Tibial nerve (tissue), 4 donors: ENCODE measurements at regions not wholly inside any gene's neighbourhood (a gene's known extent, or its start where the extent isn't known, plus 50 kb on each side); places are given as distances from the start of the nearest gene placed in this dataset.

Experiments
- DNase-seq, 2 donors: peaks; one replicate each; pipeline ENCODE4 v3.0.0-alpha.2; 2019; ENCODE audit warnings: low spot score in 2 of 2
- H3K27ac ChIP-seq, 4 donors: fragments of 200-600 bp; sonication (generic) in 3 of 4; one replicate each; pipeline ENCODE4 v1.5.1; 2017 to 2019; ENCODE audit warnings: mild to moderate bottlenecking in 1 of 4
- H3K27me3 ChIP-seq, 2 donors: fragments of 200-600 bp; sonication (generic) in 1 of 2; one replicate each; pipeline versions ENCODE4 v1.5.1 to v1.6.0; 2017 to 2019
- H3K36me3 ChIP-seq, 3 donors: fragments of 200-600 bp; sonication (generic); one replicate each; pipeline ENCODE4 v1.5.1; 2018 to 2019
- H3K4me1 ChIP-seq, 4 donors: fragments of 200-600 bp; sonication (generic) in 3 of 4; one replicate each; pipeline ENCODE4 v1.5.1; 2017 to 2019
- H3K4me3 ChIP-seq, 4 donors: fragments of 200-600 bp; sonication (generic) in 3 of 4; one replicate each; pipeline ENCODE4 v1.5.1; 2017 to 2019; ENCODE audit warnings: mild to moderate bottlenecking in 1 of 4, moderate library complexity in 1 of 4
- H3K9me3 ChIP-seq, 4 donors: fragments of 200-600 bp; sonication (generic) in 3 of 4; one replicate each; pipeline ENCODE4 v1.5.1; 2017 to 2019
- EP300 ChIP-seq, 2 donors: sonication (generic); formaldehyde crosslinking; IDR thresholded peaks; one replicate each; pipeline ENCODE4 v1.6.1; 2017; ENCODE audit warnings: antibody characterized with exemption in 2 of 2, mild to moderate bottlenecking in 1 of 2
- POLR2A ChIP-seq, 2 donors: fragments of 450-650 bp; IDR thresholded peaks; one replicate each; pipeline ENCODE4 v1.6.1; 2017; ENCODE audit warnings: antibody characterized with exemption in 2 of 2, mild to moderate bottlenecking in 2 of 2, moderate library complexity in 2 of 2
- WGBS, 2 donors: methylation state at CpG; one replicate each; pipeline ENCODE4 v1.1.5; 2018; 5-methylcytosine and 5-hydroxymethylcytosine counted together
- TF ChIP-seq, protein P1 (sequence below), 5 experiments: fragments of 200-600 bp in 3 of 5; fragments of 450-650 bp in 2 of 5; sonication (generic) in 3 of 5; IDR thresholded peaks; one replicate each; pipeline ENCODE4 v1.5.1; 2016 to 2019; ENCODE audit warnings: antibody characterized with exemption in 5 of 5, mild to moderate bottlenecking in 3 of 5, moderate library complexity in 2 of 5

DNA sequence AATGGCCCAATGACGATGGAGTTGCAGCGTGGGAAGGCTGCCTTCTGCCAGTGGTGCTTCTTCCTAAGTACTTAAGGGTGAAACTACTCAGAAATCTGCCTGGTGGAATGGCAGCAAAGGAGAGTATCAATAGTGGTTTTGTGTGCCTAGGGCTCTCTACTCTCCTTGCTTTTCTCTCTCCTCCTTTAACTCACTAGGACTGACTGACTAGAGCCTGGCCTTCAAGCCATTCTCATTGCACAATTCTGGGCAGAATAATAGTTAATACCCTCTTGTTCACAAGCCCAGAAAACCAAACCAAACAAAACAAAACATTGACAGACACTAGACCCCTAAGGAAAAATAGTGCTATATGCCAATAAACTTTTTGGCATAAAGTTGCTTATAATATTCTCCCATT is 171.2 kb upstream of the PTGFR start:
- TF ChIP-seq EP300 (IDR thresholded peaks at IDR 0.05): no peak
- no peak for TF ChIP-seq POLR2A (IDR thresholded peaks at IDR 0.05)
- TF ChIP-seq, protein P1, sequence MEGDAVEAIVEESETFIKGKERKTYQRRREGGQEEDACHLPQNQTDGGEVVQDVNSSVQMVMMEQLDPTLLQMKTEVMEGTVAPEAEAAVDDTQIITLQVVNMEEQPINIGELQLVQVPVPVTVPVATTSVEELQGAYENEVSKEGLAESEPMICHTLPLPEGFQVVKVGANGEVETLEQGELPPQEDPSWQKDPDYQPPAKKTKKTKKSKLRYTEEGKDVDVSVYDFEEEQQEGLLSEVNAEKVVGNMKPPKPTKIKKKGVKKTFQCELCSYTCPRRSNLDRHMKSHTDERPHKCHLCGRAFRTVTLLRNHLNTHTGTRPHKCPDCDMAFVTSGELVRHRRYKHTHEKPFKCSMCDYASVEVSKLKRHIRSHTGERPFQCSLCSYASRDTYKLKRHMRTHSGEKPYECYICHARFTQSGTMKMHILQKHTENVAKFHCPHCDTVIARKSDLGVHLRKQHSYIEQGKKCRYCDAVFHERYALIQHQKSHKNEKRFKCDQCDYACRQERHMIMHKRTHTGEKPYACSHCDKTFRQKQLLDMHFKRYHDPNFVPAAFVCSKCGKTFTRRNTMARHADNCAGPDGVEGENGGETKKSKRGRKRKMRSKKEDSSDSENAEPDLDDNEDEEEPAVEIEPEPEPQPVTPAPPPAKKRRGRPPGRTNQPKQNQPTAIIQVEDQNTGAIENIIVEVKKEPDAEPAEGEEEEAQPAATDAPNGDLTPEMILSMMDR (IDR thresholded peaks at IDR 0.05): no peak
- Histone ChIP-seq H3K4me1 (peaks cover 0 to 6% (median 0%) of the 10 kb centered on the region in 4 donors), H3K9me3 (peaks cover 0 to 4% (median 0%) of the 10 kb centered on the region in 4 donors), H3K4me3 (no peak overlapping the region), H3K36me3 (no peaks in the 10 kb centered on the region), H3K27ac (no peak overlapping the region), H3K27me3 (no peaks in the 10 kb centered on the region)
- 75 to 79% methylated on average over 2 of the region's 2 CpGs for WGBS, 2 donors
- DNase-seq: no peak

DNA sequence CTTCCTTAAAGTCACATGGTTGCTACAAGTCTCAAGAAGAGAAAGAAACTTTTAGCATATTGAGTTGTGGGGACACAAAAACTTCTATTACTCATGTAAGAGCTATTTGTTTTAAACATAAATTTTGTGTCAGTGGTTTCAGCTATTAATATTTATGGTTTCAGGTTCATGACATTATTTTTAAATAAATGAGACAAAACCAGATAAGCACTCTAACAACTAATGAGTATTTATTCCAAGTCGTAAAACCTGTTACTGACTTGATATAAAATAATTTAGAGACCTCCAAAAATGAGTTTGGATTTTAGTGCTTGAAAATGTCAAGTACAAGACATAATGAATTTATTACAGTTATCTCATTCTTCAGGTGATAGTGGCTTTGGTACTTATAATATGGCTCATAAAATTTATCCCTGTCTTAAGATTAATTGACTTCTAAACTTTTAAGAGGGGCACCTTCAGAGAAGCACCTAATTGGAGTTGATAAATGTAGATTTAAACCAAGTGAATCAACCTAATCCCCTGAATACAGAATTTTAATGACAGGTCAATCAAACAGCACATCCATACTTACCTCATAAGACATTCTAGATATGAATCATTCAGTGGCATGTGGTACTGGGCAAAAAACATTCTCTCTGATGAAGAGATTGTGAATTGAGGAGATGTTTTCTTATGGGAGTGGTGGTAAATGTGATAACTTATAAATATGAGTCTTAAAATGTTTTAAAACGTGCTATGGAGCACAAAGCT is 167.7 kb upstream of the PTGFR start:
- no peak overlapping the region for H3K4me3 ChIP-seq
- TF ChIP-seq EP300 (IDR thresholded peaks at IDR 0.05): no peak
- TF ChIP-seq POLR2A (IDR thresholded peaks at IDR 0.05): no peak
- TF ChIP-seq, protein P1 (IDR thresholded peaks at IDR 0.05): no peak
- no peaks in the 10 kb centered on the region for H3K36me3 ChIP-seq
- H3K27me3 ChIP-seq: no peaks in the 10 kb centered on the region
- WGBS, 2 donors: 67 to 71% methylated on average over 2 of the region's 2 CpGs
- H3K4me1 ChIP-seq: peaks cover 0 to 4% (median 0%) of the 10 kb centered on the region in 4 donors
- DNase-seq: no peak
- no peaks in the 10 kb centered on the region for H3K9me3 ChIP-seq
- no peak overlapping the region for H3K27ac ChIP-seq

DNA sequence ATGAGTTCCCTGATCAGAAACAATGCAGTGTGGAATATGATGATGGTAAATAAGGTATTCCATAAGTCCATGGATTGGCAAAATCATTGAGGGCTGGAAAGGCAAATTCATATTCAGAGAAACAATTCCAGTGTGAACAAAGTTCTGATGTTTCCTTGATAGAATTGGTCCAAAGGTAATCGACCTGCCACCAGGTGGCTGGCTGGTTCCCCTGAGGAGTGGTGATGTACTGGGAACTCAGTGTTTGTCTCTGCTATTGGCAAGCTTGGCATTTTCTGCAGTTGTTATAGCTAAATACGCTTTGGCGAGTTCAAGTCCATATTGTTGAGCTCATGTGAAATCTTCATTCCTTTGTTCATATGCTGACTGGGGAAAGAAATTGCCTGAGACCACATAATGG is 165.5 kb upstream of the PTGFR start:
- Histone ChIP-seq H3K36me3 (no peaks in the 10 kb centered on the region), H3K4me3 (no peak overlapping the region), H3K27me3 (no peaks in the 10 kb centered on the region), H3K27ac (no peak overlapping the region), H3K9me3 (no peaks in the 10 kb centered on the region), H3K4me1 (no peaks in the 10 kb centered on the region)
- TF ChIP-seq, protein P1 (IDR thresholded peaks at IDR 0.05): no peak
- TF ChIP-seq EP300 (IDR thresholded peaks at IDR 0.05) (no peak), POLR2A (IDR thresholded peaks at IDR 0.05) (no peak)
- WGBS, 2 donors: 65 to 85% methylated on average over 3 of the region's 3 CpGs
- DNase-seq: no peak

DNA sequence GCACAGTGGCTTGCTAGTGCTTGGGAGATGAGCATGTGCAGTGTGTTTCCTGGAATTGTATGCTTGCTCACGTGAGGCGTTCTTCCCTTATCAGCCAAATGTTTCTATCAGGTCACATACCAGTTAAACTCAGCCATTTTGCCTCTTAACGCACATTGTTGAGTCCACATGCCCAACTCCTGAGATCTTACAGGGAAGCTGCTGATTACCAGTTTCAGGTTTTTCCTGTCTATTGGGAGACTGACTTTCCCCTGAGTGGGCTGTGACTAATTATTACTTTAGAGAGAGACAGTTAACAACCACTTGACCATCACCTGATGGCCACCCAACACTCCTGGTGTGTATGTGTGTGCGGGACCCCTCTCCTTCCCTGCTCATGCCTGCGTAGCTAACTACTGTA is 161.3 kb upstream of the PTGFR start:
- H3K9me3 ChIP-seq: no peaks in the 10 kb centered on the region
- H3K4me1 ChIP-seq: peaks cover 0 to 3% (median 0%) of the 10 kb centered on the region in 4 donors
- H3K36me3 ChIP-seq: no peaks in the 10 kb centered on the region
- no peak overlapping the region for H3K27ac ChIP-seq
- TF ChIP-seq POLR2A (IDR thresholded peaks at IDR 0.05) (no peak), EP300 (IDR thresholded peaks at IDR 0.05) (no peak)
- TF ChIP-seq, protein P1 (IDR thresholded peaks at IDR 0.05): no peak
- H3K27me3 ChIP-seq: no peaks in the 10 kb centered on the region
- 89 to 90% methylated on average over 5 of the region's 5 CpGs for WGBS, 2 donors
- DNase-seq: no peak
- H3K4me3 ChIP-seq: no peak overlapping the region

DNA sequence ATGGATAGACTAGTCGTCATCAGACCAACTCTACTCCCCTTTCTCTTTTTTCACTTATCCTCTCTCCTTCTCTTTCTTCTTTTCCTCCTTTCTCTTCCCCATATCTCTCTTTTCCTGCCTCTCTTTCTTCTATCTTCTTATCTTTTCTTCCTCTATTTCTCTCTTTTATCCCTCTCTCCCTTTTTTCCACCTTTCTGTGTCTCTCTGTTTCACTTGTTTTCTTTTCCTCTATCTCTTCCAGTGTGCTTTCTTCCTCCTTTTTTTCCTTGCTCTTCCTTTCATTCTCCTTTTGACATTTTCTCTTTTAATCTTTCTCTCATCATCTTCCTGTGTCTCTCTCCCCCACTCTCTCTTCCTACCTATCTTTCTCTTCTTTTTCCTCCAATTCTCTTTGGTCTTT is 159.0 kb upstream of the PTGFR start:
- TF ChIP-seq, protein P1 (IDR thresholded peaks at IDR 0.05): no peak
- TF ChIP-seq EP300 (IDR thresholded peaks at IDR 0.05) (no peak), POLR2A (IDR thresholded peaks at IDR 0.05) (no peak)
- no peaks in the 10 kb centered on the region for H3K36me3 ChIP-seq
- 84 to 85% methylated on average over 1 of the region's 1 CpG for WGBS, 2 donors
- H3K4me1 ChIP-seq: peaks cover 0 to 3% (median 0%) of the 10 kb centered on the region in 4 donors
- no peak for DNase-seq
- no peaks in the 10 kb centered on the region for H3K9me3 ChIP-seq
- H3K27ac ChIP-seq: no peak overlapping the region
- no peak overlapping the region for H3K4me3 ChIP-seq
- no peaks in the 10 kb centered on the region for H3K27me3 ChIP-seq
